ENCODE measurements at regions not wholly inside any gene's neighbourhood (a gene's known extent, or its start where the extent isn't known, plus 50 kb on each side); places are given as distances from the start of the nearest gene placed in this dataset.

GRCh38 chr18:67379981-67380380 lies 136.5 kb downstream of the DSEL start:
- Histone ChIP-seq H3K4me3 (ENCODE audit: low read length) (no peak overlapping the region), H3K36me3 (ENCODE audit: control insufficient read depth, insufficient read depth, low read length) (no peaks in the 10 kb centered on the region), H3K27ac (ENCODE audit: low read depth, low read length) (no peak overlapping the region), H3K4me1 (ENCODE audit: control insufficient read depth, insufficient read depth, low read length) (no peaks in the 10 kb centered on the region), H3K9ac (ENCODE audit: extremely low read depth, low read length, poor library complexity, severe bottlenecking) (no peak overlapping the region), H3K9me3 (ENCODE audit: control insufficient read depth, low read length) (no peaks in the 10 kb centered on the region), H3K27me3 (ENCODE audit: control insufficient read depth, insufficient read depth, low read length, poor library complexity, severe bottlenecking) (no peaks in the 10 kb centered on the region)
- no peak overlapping the region for H3K27ac Mint-ChIP-seq
- no peak for DNase-seq
- no peak for TF ChIP-seq CTCF (conservative IDR thresholded peaks at IDR 0.05)
- H3K9me3 Mint-ChIP-seq = no peaks in the 10 kb centered on the region
- peaks cover 2% of the 10 kb centered on the region for H3K27me3 Mint-ChIP-seq (ENCODE audit: insufficient read depth)
- no peaks in the 10 kb centered on the region for H3K36me3 Mint-ChIP-seq (ENCODE audit: low read depth)
- no peaks in the 10 kb centered on the region for H3K4me1 Mint-ChIP-seq
- 83% methylated on average over 1 of the region's 2 CpGs; no CpG with 5 or more reads in 1 of the 2 experiments for WGBS, 2 experiments (ENCODE audit: insufficient coverage in 1 of 2, insufficient read length in 1 of 2)
- no peak overlapping the region for H3K4me3 Mint-ChIP-seq

GRCh38 chr18:67376372-67376771 lies 140.1 kb downstream of the DSEL start:
- no peak overlapping the region for H3K9ac ChIP-seq (ENCODE audit: extremely low read depth, low read length, poor library complexity, severe bottlenecking)
- Mint-ChIP-seq H3K36me3 (ENCODE audit: low read depth) (no peaks in the 10 kb centered on the region), H3K9me3 (no peaks in the 10 kb centered on the region), H3K27me3 (ENCODE audit: insufficient read depth) (peaks cover 19% of the 10 kb centered on the region), H3K4me3 (no peak overlapping the region), H3K27ac (no peak overlapping the region), H3K4me1 (peaks cover 4% of the 10 kb centered on the region)
- H3K36me3 ChIP-seq (ENCODE audit: control insufficient read depth, insufficient read depth, low read length) = no peaks in the 10 kb centered on the region
- H3K4me3 ChIP-seq (ENCODE audit: low read length) = no peak overlapping the region
- no peaks in the 10 kb centered on the region for H3K9me3 ChIP-seq (ENCODE audit: control insufficient read depth, low read length)
- no peak for TF ChIP-seq CTCF (conservative IDR thresholded peaks at IDR 0.05)
- H3K27ac ChIP-seq (ENCODE audit: low read depth, low read length) = no peak overlapping the region
- WGBS, 2 experiments (ENCODE audit: insufficient coverage in 1 of 2, insufficient read length in 1 of 2) = 82 to 100% methylated on average over 1 of the region's 2 CpGs
- H3K4me1 ChIP-seq (ENCODE audit: control insufficient read depth, insufficient read depth, low read length) = no peaks in the 10 kb centered on the region
- no peak for DNase-seq
- peaks cover 5% of the 10 kb centered on the region for H3K27me3 ChIP-seq (ENCODE audit: control insufficient read depth, insufficient read depth, low read length, poor library complexity, severe bottlenecking)

- peaks cover 26% of the 10 kb centered on the region for H3K27me3 Mint-ChIP-seq (ENCODE audit: insufficient read depth)
- Histone ChIP-seq H3K27ac (ENCODE audit: low read depth, low read length) (no peak overlapping the region), H3K9me3 (ENCODE audit: control insufficient read depth, low read length) (no peaks in the 10 kb centered on the region), H3K36me3 (ENCODE audit: control insufficient read depth, insufficient read depth, low read length) (no peaks in the 10 kb centered on the region), H3K4me3 (ENCODE audit: low read length) (no peak overlapping the region), H3K9ac (ENCODE audit: extremely low read depth, low read length, poor library complexity, severe bottlenecking) (no peak overlapping the region), H3K4me1 (ENCODE audit: control insufficient read depth, insufficient read depth, low read length) (no peaks in the 10 kb centered on the region), H3K27me3 (ENCODE audit: control insufficient read depth, insufficient read depth, low read length, poor library complexity, severe bottlenecking) (peaks cover 5% of the 10 kb centered on the region)
- no peak overlapping the region for H3K27ac Mint-ChIP-seq
- H3K36me3 Mint-ChIP-seq (ENCODE audit: low read depth) = no peaks in the 10 kb centered on the region
- 92 to 94% methylated on average over 2 of the region's 2 CpGs for WGBS, 2 experiments (ENCODE audit: insufficient coverage in 1 of 2, insufficient read length in 1 of 2)
- DNase-seq = no peak
- TF ChIP-seq CTCF (conservative IDR thresholded peaks at IDR 0.05) = no peak
- H3K9me3 Mint-ChIP-seq = no peaks in the 10 kb centered on the region
- H3K4me3 Mint-ChIP-seq = no peak overlapping the region
- peaks cover 4% of the 10 kb centered on the region for H3K4me1 Mint-ChIP-seq
These were observed 142.9 kb downstream of the DSEL start for GRCh38 chr18:67373636-67374035.

All from endodermal cell (in vitro differentiated cells).